Lung (tissue), 11 donors: ENCODE measurements at regions not wholly inside any gene's neighbourhood (a gene's known extent, or its start where the extent isn't known, plus 50 kb on each side); places are given as distances from the start of the nearest gene placed in this dataset.

Experiments used
- ATAC-seq: fragments of 200-7000 bp; cut with Tn5 transposase; one replicate; pipeline ENCODE4 v1.9.1; 2020; ENCODE audit warnings: moderate number of reproducible peaks; ENCODE audit not compliant: insufficient read depth, low FRiP score
- DNase-seq, 3 donors: peaks; one replicate each; pipeline ENCODE4 v3.0.0-alpha.2; 2013 to 2017
- H3K27ac ChIP-seq, 2 donors: one replicate each; pipeline ENCODE4 v1.5.1; 2013; ENCODE audit warnings: mild to moderate bottlenecking in 2 of 2, moderate library complexity in 2 of 2, control low read depth in 1 of 2, inconsistent platforms in 1 of 2, low read depth in 1 of 2, low read length in 1 of 2
- H3K27me3 ChIP-seq, 3 donors: one replicate each; pipeline ENCODE4 v1.5.1; 2013; ENCODE audit warnings: low read length in 2 of 3; ENCODE audit not compliant: control insufficient read depth in 3 of 3, insufficient read depth in 3 of 3
- H3K36me3 ChIP-seq, 4 donors: one replicate each; pipeline ENCODE4 v1.5.1; 2013; ENCODE audit warnings: low read length in 4 of 4, mild to moderate bottlenecking in 1 of 4, moderate library complexity in 1 of 4; ENCODE audit not compliant: control insufficient read depth in 4 of 4, insufficient read depth in 4 of 4
- H3K4me1 ChIP-seq, 5 donors: one replicate each; pipeline ENCODE4 v1.5.1; 2013; ENCODE audit warnings: low read length in 5 of 5, mild to moderate bottlenecking in 2 of 5, moderate library complexity in 1 of 5; ENCODE audit not compliant: control insufficient read depth in 5 of 5, insufficient read depth in 5 of 5
- H3K4me3 ChIP-seq: one replicate; pipeline ENCODE4 v1.5.1; 2013; ENCODE audit warnings: mild to moderate bottlenecking, control low read depth, moderate library complexity
- H3K9ac ChIP-seq, 2 donors: one replicate each; pipeline ENCODE4 v1.5.1; 2013; ENCODE audit warnings: low read length in 2 of 2, control low read depth in 1 of 2; ENCODE audit not compliant: insufficient read depth in 1 of 2
- H3K9me3 ChIP-seq, 4 donors: one replicate each; pipeline ENCODE4 v1.5.1; 2013; ENCODE audit warnings: low read length in 3 of 4, mild to moderate bottlenecking in 1 of 4, moderate library complexity in 1 of 4; ENCODE audit not compliant: control insufficient read depth in 4 of 4, insufficient read depth in 3 of 4
- CTCF ChIP-seq: IDR thresholded peaks from 2 replicates; pipeline ENCODE4 v1.5.1; 2012; ENCODE audit warnings: mild to moderate bottlenecking; ENCODE audit errors: control extremely low read depth, extremely low read depth
- WGBS, 2 donors: extraction: QIAGEN DNeasy Blood & Tissue Kit; methylation state at CpG; one replicate each; pipeline ENCODE4 v1.1.7; 2013; 5-methylcytosine and 5-hydroxymethylcytosine counted together
- donor health status: control.
- donor health status: control.
- donor health status: Bipolar disorder and iron deficiency.
- donor health status: healthy.
- donor health status: DM: yes; HTN: yes; CAD: no.

DNA sequence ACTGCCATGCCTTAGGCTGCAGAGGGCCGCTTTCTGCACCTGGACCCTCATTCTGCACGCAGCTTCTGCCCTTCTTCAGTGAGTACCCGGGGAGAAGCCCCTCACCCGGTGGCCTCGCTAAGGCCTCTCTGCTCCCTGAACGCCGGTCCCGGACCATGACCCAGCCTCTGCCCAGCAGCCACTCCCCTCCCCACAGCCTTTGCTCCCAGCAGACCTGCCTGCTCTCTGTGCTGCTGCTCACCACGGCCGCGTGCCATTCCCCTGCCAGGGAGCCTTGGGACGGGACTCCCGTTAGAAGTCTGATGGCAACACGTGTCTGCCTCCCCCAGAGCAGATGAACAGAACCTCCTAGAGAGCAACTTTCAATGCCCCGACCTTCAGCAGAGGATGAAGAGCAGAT is 282.8 kb downstream of the NDUFA10 start:
- Histone ChIP-seq H3K27ac (no peak overlapping the region), H3K9ac (no peak overlapping the region), H3K4me1 (peaks cover 0 to 10% (median 0%) of the 10 kb centered on the region in 5 donors), H3K9me3 (peaks cover 0 to 1% (median 0%) of the 10 kb centered on the region in 4 donors), H3K36me3 (no peaks in the 10 kb centered on the region), H3K27me3 (peaks cover 0 to 16% (median 7%) of the 10 kb centered on the region in 3 donors), H3K4me3 (no peak overlapping the region)
- no peak for TF ChIP-seq CTCF
- WGBS, 2 donors: 82 to 85% methylated on average over 15 of the region's 15 CpGs
- ATAC-seq (no peak), DNase-seq (no peak)

DNA sequence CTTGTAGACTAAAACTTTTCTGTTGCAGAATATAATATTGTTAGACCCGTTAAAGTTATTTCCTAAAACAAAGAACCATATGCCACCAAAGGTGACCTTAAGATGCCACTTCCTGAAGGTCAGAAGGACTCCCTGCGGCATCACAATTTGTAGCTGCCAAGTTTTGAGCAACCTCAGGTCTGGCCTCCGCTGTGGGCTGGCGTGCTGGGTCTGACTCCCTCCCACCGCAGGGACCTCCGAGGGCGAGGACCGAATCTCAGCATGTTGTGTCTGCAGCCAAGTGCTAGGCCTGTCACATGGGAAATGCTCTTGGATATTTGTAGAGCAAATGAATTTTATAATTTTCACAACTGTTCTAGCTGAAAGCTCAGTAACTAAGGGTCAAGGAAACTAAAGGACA is 285.9 kb downstream of the NDUFA10 start:
- no peak for ATAC-seq
- no peak for DNase-seq
- Histone ChIP-seq H3K9ac (no peak overlapping the region), H3K36me3 (no peaks in the 10 kb centered on the region), H3K27me3 (peaks cover 0 to 16% (median 7%) of the 10 kb centered on the region in 3 donors), H3K4me1 (no peaks in the 10 kb centered on the region), H3K27ac (no peak overlapping the region), H3K9me3 (peaks cover 0 to 1% (median 0%) of the 10 kb centered on the region in 4 donors), H3K4me3 (no peak overlapping the region)
- WGBS, 2 donors: 89% methylated on average over 8 of the region's 8 CpGs
- TF ChIP-seq CTCF: no peak

DNA sequence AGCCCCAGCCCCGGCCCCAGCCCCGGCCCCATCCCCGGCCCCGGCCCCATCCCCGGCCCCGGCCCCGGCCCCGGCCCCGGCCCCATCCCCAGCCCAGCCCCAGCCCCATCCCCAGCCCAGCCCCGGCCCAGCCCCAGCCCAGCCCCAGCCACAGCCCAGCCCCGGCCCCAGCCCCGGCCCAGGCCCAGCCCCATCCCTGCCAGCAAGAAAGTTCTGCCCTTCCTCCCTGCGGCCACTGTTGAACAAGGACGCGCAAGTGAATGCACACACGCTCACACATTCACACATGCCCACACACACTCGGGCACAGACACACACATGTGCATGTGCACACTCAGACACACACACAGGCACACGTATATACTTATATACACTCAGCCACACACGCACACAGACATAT is 287.0 kb downstream of the NDUFA10 start:
- no peaks in the 10 kb centered on the region for H3K4me1 ChIP-seq
- no peak overlapping the region for H3K9ac ChIP-seq
- peaks cover 0 to 3% (median 0%) of the 10 kb centered on the region in 4 donors for H3K9me3 ChIP-seq
- DNase-seq: no peak
- H3K4me3 ChIP-seq: no peak overlapping the region
- H3K27ac ChIP-seq: no peak overlapping the region
- 52 to 77% methylated on average over 15 to 19 of the region's 19 CpGs for WGBS, 2 donors
- no peak for ATAC-seq
- TF ChIP-seq CTCF: no peak
- H3K27me3 ChIP-seq: peaks cover 0 to 16% (median 7%) of the 10 kb centered on the region in 3 donors
- H3K36me3 ChIP-seq: no peaks in the 10 kb centered on the region

DNA sequence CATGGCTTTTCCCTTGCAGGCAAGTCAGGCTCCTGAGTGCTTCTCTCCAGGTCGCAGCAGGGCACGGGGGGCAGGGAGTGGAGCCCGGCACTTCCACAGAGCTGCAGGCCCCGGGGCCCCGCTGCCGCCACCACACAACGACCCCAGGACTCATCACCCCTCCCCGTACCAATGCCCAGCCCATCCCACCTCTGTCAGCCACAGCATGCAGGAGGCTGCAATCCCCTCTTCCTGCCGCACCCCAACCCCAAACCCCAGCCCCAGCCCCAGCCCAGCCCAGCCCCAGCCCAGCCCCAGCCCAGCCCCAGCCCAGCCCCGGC is 288.0 kb downstream of the NDUFA10 start:
- ATAC-seq (no peak), DNase-seq (no peak)
- peaks cover 0 to 16% (median 7%) of the 10 kb centered on the region in 3 donors for H3K27me3 ChIP-seq
- H3K36me3 ChIP-seq: no peaks in the 10 kb centered on the region
- no peaks in the 10 kb centered on the region for H3K4me1 ChIP-seq
- H3K9ac ChIP-seq: no peak overlapping the region
- 86 to 91% methylated on average over 9 to 10 of the region's 10 CpGs for WGBS, 2 donors
- H3K9me3 ChIP-seq: peaks cover 0 to 3% (median 0%) of the 10 kb centered on the region in 4 donors
- no peak overlapping the region for H3K27ac ChIP-seq
- H3K4me3 ChIP-seq: no peak overlapping the region
- TF ChIP-seq CTCF: no peak
